GM12891 (cell line): ENCODE measurements at regions not wholly inside any gene's neighbourhood (a gene's known extent, or its start where the extent isn't known, plus 50 kb on each side); places are given as distances from the start of the nearest gene placed in this dataset.

Experiments
- DNase-seq: peaks from one replicate; pipeline ENCODE4 v3.0.0; 2011; ENCODE audit warnings: low spot score; ENCODE audit not compliant: insufficient read length
- FAIRE-seq: peaks from 2 replicates; lab custom pipeline; 2011; peaks lifted over from hg19 to GRCh38; lab: Jason Lieb, UNC
- PAX5 ChIP-seq: IDR thresholded peaks from 2 replicates; pipeline ENCODE4 v1.6.1; 2011; ENCODE audit warnings: low read length, moderate library complexity, mild to moderate bottlenecking; ENCODE audit not compliant: insufficient read depth, severe bottlenecking
- POLR2A ChIP-seq: IDR thresholded peaks from 2 replicates; pipeline ENCODE4 v1.6.1; 2011; ENCODE audit warnings: low read depth, low read length, control low read depth
- POLR2AphosphoS5 ChIP-seq: IDR thresholded peaks from 2 replicates; pipeline ENCODE4 v1.6.1; 2011; ENCODE audit warnings: low read depth, low read length, control low read depth
- POU2F2 ChIP-seq: IDR thresholded peaks from 2 replicates; pipeline ENCODE4 v1.6.1; 2011; ENCODE audit warnings: low read depth, mild to moderate bottlenecking, control low read depth, low read length, moderate library complexity
- SPI1 ChIP-seq: IDR thresholded peaks from 2 replicates; pipeline ENCODE4 v1.6.1; 2011; ENCODE audit warnings: low read depth, low read length, control low read depth
- TAF1 ChIP-seq: IDR thresholded peaks from 2 replicates; pipeline ENCODE4 v1.6.1; 2011; ENCODE audit warnings: low read depth, low read length, control low read depth

DNA sequence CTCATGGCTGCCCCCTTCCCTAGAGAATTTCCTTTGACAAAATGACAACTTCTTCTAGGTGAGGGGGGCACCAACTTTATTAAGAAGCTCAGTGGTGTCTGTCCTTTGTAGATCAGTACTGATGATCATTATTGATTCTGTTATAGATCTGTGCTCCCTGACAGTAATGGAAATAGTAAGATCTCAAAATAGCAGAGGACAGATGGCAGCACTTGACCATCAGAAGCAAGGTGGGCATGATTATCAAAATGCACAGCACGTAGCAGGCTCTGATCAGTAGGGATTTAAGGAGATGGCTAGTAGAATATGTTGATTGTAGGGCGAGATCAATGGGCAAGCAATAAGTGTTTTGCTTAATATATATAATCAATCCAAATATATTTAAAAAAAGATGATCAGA lies 208.6 kb upstream of the HDDC2 start:
- DNase-seq, result no peak
- FAIRE-seq, result no peak
- TF ChIP-seq POLR2AphosphoS5 (no peak), POU2F2 (no peak), TAF1 (no peak), PAX5 (no peak), POLR2A (no peak), SPI1 (no peak)

DNA sequence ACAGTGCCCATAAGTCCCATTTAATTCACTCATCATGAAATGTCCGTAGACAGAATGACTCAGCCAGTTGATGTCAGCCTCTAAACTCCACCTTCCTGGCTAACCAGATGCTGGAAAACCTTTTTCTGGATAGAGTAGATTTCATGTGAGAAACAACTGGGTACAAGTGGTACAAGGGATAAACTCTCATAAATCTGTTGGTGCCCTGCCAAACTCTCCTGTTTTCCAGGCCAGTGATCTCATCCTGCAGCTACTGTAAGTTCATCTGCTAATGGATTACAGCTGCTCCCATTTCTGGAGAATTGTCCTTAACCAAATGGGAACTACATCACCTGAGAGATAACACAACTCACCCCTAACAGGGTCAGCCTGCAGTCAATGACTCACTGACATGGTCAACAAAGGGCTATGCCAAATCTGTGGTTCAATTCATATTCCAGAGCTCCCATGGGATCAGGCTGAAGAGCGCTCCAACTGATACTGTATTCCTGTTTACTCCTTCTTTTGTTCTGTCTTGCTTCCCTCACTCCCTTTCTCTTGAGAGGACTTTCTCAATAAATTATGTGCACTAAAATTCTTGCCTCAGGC lies 210.1 kb upstream of the HDDC2 start:
- FAIRE-seq (no peak), DNase-seq (no peak)
- TF ChIP-seq PAX5, result no peak
- TF ChIP-seq POLR2AphosphoS5, result no peak
- no peak for TF ChIP-seq SPI1
- no peak for TF ChIP-seq TAF1
- TF ChIP-seq POU2F2, result no peak
- TF ChIP-seq POLR2A, result no peak

DNA sequence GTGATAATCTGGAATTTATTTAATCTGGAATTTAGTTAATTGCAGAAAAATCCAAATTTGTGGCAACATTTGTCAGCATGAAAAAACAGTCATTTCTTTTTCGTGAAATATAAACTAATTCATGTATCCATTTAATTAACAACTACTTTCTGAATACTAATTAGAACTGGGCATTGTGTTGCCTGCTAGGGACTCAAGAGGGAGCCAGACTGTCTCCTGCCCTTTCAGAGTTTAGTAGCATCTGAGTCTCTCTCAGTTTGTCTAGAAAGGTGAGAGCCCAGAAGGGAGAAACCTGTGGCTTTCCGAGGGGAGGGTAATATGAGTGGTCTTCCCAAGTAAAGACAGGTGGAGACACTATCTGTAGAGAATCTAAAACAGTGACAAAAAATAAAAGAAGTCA lies 210.9 kb upstream of the HDDC2 start:
- FAIRE-seq (no peak), DNase-seq (no peak)
- TF ChIP-seq POLR2A (no peak), PAX5 (no peak), TAF1 (no peak), POLR2AphosphoS5 (no peak), POU2F2 (no peak), SPI1 (no peak)

DNA sequence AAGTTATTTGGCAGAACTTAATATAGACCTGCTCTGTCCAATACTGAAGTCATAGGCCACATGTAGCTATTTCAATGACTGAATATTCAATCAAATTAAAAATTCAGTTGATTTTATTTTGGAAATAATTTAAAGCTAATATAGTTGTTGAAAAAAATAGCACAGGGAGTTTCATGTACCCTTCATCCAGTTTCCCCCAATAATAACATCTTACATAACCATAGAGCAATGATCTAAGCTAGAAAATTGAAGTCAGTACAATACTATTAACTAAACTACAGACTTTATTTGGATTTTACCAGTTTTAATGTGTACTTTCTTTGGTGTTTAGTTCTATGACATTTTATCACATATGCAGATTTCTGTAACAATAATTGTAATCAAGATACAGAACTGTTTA lies 212.2 kb upstream of the HDDC2 start:
- no peak for TF ChIP-seq SPI1
- TF ChIP-seq POLR2A, result no peak
- TF ChIP-seq POU2F2, result no peak
- no peak for TF ChIP-seq TAF1
- no peak for TF ChIP-seq POLR2AphosphoS5
- TF ChIP-seq PAX5, result no peak
- no peak for FAIRE-seq
- no peak for DNase-seq

DNA sequence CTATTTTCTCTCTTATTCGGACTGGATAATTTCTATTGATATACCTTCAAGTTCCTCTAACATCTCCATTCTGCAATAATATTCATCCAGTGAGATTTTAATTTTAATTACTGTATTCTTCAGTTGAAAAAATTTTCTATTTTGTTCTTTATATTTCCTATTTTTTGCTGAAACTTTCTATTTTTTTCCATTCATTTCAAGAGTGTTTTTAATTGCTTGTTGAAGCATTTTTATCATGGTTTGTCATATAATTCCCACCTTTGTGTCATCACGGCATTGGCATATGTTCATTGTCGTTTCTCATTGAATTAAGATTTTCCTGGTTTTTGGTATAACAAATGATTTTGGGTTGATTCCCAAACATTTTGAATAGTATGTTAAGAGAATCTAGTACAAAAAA lies 214.9 kb upstream of the HDDC2 start:
- no peak for FAIRE-seq
- no peak for DNase-seq
- no peak for TF ChIP-seq POU2F2
- TF ChIP-seq SPI1, result no peak
- no peak for TF ChIP-seq PAX5
- TF ChIP-seq POLR2A, result no peak
- no peak for TF ChIP-seq POLR2AphosphoS5
- no peak for TF ChIP-seq TAF1

DNA sequence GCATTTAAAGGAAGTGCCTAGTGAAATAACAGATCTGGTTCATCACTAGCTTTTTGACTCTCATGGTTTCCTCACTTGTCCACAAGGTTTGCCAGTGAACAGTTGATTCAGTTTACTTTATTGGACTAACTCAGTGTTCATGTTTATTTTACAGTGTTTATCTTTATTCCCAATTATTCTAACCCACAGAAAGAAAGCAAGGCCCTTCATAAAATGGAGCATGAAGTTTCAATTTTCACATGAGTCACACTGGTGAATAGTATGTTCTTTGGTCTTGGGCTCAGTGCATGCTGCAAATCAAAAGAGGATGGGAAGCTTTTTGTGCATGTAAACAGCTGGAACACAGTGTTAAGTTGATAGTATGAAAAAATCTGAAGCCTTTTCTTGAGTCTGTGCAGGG lies 217.6 kb upstream of the HDDC2 start:
- TF ChIP-seq TAF1 (no peak), POLR2AphosphoS5 (no peak), POLR2A (no peak), PAX5 (no peak), SPI1 (no peak), POU2F2 (no peak)
- no peak for FAIRE-seq
- no peak for DNase-seq

DNA sequence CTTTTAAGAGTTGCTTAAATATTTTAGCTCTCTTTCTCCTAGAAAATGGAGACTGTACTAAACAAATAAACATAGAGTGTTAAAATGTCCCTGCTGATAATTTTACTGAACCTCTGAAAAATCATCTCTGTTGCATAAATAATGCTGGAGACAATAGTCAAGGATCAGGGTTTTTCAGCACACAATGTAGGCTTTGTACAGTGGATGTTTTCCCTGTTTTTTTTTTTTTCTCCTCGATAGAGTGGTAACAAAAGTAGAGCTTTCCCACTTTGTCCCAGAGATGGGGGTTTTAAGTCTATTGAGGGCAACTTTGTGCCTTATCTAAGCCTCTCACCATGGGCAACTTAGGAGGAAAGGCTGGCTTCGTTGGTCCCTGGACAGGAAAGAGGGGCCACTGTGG lies 222.6 kb upstream of the HDDC2 start:
- FAIRE-seq (no peak), DNase-seq (no peak)
- no peak for TF ChIP-seq POLR2AphosphoS5
- TF ChIP-seq POLR2A, result no peak

DNA sequence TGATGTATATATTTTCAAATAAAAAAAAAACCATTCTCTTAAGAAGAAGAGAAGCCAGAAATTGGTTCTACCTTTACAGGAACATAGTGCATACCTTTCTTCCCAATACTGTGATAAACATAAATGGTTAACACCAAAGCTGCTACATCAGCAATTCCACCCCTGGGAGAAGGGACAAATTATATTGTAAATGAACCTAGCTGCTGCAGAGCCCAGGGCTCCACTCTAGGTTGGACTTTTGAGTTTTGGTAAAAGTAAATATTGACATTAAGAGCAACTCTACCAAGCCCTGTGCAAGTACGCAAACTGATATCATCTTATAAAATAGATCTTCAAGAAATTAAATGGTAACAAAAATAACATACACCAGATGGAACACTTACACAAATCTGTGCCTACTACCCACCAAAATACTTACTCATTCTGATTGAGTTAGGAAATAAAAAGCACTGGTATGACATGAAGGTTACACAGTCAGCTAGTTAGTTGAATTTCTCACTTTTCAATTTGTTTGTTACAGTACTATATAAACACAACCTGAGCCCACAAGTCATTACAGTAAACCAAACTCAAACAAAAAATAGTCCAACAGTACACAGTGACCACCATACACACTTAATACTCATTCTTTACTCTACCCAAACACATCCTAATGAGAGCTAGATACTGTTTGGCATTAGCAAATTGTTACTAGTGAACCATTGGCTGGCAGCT lies 223.3 kb upstream of the HEY2 start:
- no peak for DNase-seq
- no peak for FAIRE-seq
- no peak for TF ChIP-seq SPI1
- TF ChIP-seq PAX5, result no peak
- no peak for TF ChIP-seq TAF1
- TF ChIP-seq POLR2AphosphoS5, result no peak
- no peak for TF ChIP-seq POU2F2
- TF ChIP-seq POLR2A, result no peak

DNA sequence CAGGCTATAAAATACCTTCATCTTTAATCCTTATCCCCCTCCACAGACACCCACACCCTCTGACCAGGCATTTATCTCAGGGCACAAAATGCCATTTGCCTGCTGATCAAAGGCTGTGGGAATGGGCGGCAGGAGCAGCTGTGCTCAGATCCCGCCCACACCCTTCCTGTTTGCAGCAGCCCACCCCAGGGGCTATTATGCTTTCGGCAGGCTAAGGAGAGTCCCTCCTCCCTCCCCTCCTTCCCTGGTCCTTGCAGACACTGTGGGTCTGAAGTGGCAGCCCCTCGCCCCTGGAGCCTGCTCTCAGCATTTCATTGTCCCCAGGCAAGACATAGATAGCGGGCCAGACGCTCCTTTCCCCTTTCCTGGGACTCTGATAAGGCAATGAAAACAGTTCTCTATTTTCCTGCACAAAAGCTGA lies 220.8 kb upstream of the HEY2 start:
- TF ChIP-seq POU2F2 (no peak), SPI1 (no peak), PAX5 (no peak), POLR2AphosphoS5 (no peak), TAF1 (no peak), POLR2A (no peak)
- FAIRE-seq (no peak), DNase-seq (no peak)
